Limb (tissue), 2 donors: ENCODE measurements at regions not wholly inside any gene's neighbourhood (a gene's known extent, or its start where the extent isn't known, plus 50 kb on each side); places are given as distances from the start of the nearest gene placed in this dataset.

Experiments used
- DNase-seq, 2 donors: peaks; one replicate each; pipeline ENCODE4 v3.0.0-alpha.2; 2016; ENCODE audit errors: extremely low spot score in 2 of 2

GRCh38 chr1:163875927-163876320 lies 554.2 kb downstream of the NUF2 start:
- no peak for DNase-seq

DNA sequence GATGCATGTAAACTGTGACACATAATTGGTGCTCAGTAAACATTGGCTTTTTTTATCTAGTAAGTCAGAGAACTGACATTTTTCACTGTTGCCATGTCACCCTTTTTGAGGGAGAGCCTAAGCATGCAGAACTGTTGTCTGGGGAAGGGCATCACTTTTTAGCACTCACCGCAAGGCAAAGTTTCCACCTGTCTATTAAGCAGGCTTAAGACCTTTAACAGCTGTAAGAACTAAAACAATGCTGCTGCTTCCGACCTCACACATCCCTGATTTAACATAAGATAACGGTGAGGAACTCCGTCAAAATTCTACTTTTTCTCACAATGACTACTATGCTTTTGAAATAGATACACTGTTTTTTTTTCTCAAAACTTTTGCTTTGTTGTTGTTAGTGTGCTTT lies 554.8 kb downstream of the NUF2 start:
- DNase-seq = no peak

- no peak for DNase-seq
Observed at GRCh38 chr1:163877016-163877415, 555.3 kb downstream of the NUF2 start.

DNA sequence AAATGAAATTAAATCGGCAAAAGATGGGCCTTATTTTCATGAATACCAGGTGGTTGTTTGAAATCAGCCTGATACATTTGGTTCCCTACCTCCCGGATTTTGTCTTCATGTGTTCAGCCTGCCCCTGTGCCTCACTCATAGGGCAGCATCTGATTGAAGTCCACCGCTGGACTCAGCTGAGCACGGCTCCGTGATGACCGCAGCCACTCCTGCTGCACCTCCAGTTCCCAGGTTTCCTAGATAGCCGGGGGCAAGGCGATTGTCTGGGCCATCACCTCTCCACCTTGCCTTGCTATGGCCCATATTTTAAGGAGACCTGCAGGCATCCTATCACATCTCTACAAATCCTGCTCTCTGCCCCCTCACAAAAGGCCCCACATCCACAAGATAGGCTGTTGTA lies 563.8 kb downstream of the NUF2 start:
- DNase-seq = no peak

- no peak for DNase-seq
Observed at GRCh38 chr1:163896001-163896400, 574.2 kb downstream of the NUF2 start.

DNA sequence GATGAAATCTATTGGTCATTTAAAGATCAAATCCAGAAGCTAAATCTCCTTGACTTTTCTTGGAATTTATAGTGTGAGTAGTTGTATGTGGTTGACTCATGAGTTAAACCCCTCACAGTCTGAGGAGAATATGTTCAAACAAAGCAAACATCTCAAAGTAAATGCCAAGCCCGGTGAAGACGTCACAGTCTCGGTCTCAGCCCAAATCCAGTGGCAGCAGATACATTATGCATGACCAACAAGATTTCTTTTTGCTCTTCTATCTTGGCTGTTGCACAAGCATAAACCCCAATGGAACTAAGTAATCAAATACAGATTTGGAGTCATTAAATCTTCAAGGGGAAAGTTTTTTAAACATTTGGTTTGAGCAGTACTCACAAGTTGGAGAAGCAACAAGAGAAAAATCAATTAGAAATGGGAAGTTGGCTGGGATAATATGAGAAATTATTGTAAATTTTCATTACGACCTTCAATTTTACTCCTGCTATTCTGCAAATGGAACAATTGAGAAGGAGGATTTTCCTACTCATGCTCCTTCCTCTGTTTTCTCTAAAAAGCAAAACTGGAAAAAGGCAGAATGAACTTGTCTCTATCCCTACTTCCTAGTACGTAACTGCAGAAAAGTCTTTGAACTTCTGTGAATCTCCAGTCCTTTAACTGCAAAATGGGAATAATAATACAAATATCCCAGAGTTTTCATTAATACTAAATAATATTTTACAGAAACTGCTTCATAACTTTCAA lies 575.8 kb downstream of the NUF2 start:
- DNase-seq = no peak

GRCh38 chr1:163906283-163906682 lies 584.5 kb downstream of the NUF2 start:
- DNase-seq = no peak

DNA sequence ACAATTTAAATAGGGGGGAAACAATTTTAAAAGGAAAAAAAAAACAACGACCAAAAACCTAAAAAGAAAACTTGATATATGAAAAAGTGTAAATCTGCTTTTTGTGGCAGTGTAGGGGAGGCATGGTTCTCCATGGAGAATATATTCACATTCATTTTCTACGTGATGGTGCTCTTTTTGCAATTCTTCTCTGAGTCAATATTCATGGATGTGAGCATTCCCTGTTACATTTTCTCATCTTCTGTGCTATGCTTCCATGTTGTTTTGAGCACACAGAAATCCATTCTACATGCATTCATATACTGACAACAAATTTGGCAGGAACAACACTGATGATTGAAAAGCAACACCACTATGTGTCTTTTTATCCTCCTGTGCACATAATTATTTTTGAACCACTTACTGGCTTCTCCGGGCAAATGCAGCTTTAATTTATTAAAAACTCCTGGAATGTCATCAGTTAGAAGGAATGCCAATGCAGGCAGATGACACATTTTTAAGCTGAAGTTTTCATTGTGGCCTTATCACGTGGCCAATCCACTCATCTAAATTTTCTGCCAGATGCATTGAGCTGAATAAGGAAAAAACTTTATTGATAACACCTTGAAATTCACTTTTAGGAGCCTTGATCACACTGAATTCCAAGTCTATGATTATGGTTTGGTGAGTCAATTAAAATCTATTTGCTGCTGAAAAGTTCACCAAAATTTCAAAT lies 590.6 kb downstream of the NUF2 start:
- DNase-seq = no peak

DNA sequence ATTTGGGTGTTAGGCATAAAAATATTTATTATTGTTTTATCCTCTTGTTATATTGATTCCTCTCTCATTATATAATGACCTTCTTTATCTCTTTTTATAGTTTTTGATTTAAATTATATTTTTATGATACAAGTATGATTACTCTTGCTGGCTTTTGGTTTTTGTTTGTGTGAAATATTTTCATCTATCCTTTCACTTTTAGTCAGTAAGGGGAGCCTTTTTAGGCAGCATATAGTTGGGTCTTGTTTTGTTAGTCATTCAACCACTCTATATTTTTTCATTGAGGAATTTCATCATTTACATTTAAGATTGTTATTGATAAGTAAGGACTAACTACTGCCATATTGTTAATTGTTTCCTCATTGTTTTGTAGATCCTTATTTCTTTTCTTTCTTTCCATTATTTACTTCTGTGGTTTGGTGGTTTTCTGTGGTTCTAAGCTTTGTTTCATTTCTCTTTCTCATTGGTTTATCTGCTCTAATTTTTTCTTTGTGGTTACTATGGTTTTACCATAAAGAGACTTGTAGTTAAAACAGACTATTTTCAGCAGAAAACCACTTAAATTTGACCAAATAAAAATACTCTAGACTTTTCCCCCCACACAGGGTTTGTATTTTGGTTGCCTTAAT lies 593.1 kb downstream of the NUF2 start:
- no peak for DNase-seq

DNA sequence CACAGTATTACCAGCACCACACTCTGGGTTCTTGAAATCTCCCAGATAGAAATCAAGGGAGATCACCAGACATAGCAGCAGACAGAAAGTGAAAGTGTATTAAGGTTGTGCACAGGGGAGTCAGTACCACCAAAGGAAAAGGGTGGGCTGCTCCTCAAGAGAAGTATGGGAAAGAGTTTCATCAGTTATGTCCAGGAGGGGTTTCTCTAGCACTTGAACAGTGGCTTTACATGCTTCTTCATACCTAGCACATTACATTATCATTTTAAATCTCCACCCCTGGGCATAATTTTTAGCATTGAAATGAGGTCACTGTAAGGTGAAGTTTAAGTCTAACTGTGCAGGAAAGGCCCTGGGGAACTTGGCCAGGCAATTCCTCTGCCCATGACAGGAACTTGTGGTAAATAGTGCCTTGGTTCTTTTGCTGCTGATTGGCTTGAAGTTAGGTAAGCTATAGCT lies 601.0 kb downstream of the NUF2 start:
- DNase-seq = no peak

DNA sequence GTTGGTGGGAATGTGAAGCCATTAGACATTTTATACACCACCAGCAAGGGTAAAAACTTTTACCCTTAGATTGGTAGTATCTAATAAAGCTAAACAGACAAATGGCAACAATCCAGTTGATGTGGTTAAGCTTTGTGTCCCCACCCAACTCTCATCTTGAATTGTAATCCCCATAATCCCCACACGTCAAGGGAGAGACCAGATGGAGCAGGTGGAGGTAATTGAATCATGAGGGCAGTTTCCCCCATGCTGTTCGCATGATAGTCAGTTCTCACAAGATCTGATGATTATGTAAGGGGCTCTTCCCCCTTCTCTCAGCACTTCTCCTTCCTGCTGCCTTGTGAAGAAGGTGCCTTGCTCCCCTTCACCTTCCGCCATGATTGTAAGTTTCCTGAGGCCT lies 602.3 kb downstream of the NUF2 start:
- DNase-seq = no peak

- no peak for DNase-seq
Observed at GRCh38 chr1:163927493-163927892, 605.7 kb downstream of the NUF2 start.

DNA sequence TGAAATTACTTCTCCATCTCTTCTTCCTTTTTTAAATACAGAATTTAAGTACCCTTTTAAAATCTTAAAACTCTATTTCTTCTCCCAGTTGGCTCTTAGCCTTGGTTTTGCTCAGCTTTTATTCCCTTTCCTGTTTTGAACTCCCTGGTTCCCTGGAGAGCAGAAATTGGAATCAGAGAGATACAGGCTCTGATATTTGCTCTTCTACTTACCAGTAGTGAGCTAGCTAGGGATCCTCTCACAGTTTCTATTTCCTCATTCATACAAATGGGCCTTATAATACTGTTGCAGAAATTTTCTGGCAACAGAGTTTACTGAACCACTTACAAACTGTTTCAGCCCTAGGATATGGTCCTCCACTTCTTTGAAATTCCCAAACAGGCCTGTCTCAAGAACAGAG lies 606.3 kb downstream of the NUF2 start:
- DNase-seq = no peak

DNA sequence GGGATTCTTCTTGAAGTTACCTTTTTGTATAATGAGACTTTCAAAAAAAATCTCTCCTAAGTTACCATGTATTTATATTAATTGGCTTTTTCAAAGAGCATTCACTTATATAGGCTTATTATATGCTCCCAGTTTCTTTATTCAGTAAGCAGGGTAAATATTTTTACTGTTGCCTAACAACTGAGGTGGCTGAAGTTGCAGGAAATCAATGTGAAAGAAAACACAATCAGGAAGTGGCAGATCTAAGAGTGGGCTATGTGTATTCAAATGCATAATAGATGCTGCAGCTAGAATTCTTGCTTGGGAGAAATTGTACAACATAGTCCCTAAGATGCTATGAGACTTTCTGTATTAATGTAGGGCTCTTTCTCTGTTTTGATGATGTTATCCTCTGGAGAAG lies 606.9 kb downstream of the NUF2 start:
- no peak for DNase-seq

DNA sequence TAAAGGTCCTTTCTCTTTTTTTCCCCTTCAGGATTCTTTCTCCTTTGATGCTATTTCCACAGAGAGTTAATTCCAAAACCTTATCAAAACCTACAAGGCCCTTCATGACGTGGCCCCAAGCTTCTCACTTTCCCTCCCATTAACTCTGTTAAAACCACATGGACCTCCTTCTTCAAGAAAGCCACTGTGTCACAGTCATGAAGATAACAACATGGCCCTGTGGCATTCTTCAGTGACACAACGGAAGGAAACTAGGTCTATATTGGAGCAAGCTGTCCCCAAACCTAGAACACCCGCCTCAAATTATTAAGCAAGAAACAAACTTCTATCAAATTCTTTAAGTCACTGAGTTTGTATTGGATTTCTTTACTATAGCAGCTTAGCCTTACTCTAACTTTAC lies 611.1 kb downstream of the NUF2 start:
- DNase-seq = no peak

GRCh38 chr1:163933437-163933836 lies 611.7 kb downstream of the NUF2 start:
- no peak for DNase-seq

DNA sequence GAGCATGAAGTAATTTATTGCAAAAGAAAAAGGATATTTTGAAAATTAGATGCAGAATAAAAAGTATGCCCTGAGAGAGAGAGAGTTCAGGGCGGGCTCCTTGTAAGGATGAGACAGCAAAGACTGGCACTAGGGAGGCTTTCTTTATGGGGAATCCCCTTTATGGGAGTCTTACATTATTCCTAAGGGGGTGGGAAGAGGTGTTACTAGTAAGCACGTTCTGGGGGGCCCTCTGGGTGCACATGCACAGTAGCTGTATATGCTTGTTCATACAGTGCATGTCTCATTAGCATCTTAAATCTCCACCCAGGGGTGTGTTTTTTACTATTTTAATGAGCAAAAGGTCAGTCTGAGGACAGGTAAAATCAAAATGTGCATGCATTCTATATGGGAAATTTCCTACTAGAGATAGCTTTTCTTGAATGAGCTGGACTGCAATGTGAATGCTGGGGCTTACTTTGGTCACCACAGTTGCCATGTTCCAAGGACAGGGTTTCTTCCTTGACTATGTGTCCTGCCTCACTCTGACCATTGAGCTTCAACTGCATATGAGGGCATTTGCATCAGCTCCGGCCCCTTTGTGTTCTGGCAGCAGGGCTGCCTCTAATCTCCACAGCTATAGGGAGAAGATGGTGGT lies 614.1 kb downstream of the NUF2 start:
- no peak for DNase-seq

GRCh38 chr1:163959622-163960021 lies 599.4 kb upstream of the PBX1 start:
- no peak for DNase-seq

DNA sequence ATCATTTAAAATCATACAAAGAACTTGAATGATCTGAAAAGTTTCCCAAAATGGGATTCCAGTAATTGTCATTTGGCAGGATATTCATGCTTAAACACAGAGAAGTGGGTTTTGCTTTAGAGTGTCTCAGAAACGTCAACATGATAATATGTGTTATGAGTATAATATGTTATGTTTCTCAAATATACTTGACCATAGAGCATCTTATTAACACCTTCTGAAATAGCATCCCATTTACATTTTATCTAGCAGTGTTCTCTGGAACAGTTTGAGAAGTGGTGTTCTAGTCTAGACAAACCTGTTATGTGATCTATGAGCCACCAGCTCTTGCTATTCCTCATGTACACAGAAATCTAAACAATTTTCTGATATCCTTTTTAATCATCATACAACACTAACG lies 588.8 kb upstream of the PBX1 start:
- no peak for DNase-seq

DNA sequence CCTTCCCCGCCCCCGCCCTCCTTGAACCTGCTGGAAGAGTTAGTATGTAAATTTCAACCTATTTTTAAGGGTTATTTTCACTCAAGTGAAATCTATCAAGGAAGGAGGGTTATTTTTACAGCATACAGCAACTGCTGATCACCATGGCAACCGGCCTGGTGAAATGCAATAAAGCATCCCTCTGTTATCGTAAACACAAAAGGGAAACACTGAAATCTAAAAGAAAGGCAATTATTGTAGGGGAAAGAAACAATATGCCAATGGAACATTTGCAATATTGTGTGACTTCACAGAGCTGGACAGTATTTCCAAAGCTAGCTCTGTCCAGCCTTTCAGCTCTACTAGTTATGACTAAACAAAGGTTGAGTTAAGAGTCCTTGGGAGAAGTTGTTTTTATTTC lies 588.3 kb upstream of the PBX1 start:
- DNase-seq = no peak

- DNase-seq = no peak
Observed at GRCh38 chr1:163973586-163973985, 585.4 kb upstream of the PBX1 start.

DNA sequence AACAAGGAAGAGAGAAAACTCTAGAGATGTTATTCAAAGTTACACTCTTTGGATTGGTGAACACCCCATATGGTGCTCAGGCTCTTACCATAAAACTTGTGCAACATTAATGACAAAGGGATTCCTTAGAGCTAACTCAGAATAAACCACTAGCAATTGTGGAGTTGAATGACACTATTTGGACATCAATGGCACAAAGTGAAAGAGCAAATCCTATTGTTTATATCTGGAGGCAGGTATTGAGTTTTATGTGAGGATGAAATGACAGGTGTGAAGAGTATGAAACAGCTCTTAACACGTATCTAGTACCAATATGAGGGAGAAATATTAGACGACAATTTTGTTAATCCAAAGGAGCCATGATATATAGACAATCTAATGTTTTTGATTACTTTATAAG lies 584.9 kb upstream of the PBX1 start:
- DNase-seq = no peak
